ENCODE measurements at regions not wholly inside any gene's neighbourhood (a gene's known extent, or its start where the extent isn't known, plus 50 kb on each side); places are given as distances from the start of the nearest gene placed in this dataset.

DNA sequence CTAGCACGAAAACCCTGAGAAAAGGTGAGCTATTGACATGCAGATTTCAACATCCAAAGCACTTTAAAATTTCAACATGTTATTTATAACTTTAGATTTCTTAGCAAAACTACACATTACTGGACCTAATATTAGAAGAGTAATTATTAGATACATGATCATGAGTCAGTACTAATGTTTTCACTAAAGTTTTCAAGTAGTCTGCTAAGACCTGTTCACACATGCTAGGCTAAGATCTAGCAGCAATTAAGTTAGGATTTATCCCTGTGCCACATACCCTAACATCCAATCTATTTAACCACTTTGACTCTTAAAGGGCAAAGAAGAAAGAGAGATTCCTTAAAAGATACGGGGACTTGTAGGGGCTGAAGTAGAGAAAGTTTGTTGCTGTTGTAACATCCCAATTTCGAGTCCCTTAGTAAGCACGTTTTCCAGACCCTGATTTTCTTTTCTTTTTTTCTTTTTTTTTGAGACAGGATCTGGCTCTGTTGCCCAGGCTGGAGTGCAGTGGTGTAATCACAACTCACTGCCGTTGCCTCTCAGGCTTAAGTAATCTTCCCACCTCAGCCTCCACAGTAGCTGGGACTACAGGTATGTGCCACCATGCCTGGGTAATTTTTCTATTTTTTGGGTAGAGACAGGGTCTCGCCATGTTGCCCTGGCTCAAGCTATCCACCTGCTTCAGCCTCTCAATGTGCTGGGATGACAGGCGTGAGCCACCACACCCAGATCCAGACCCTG, 102.5 kb upstream of the ATF7IP start:
- DNase-seq (ENCODE audit: low spot score), result no peak
- Histone ChIP-seq H3K4me1 (ENCODE audit: control insufficient read depth in 4 of 4, insufficient read depth in 4 of 4, low read length in 3 of 4) (peaks cover 3 to 13% (median 5%) of the 10 kb centered on the region in 4 donors), H3K4me3 (ENCODE audit: low read depth in 1 of 3, low read length in 3 of 3) (no peak overlapping the region), H3K9me3 (ENCODE audit: control insufficient read depth in 4 of 4, low read length in 3 of 4) (no peaks in the 10 kb centered on the region), H3K27ac (ENCODE audit: low read depth in 1 of 2, low read length in 2 of 2) (no peak overlapping the region), H3K9ac (ENCODE audit: low read depth in 1 of 2, low read length in 2 of 2) (no peak overlapping the region), H3K36me3 (ENCODE audit: control insufficient read depth in 4 of 4, insufficient read depth in 3 of 4, low read depth in 1 of 4, low read length in 3 of 4) (no peaks in the 10 kb centered on the region), H3K27me3 (ENCODE audit: control insufficient read depth in 4 of 4, insufficient read depth in 4 of 4, low read length in 3 of 4) (no peaks in the 10 kb centered on the region)
- 83% methylated on average over 7 of the region's 7 CpGs for WGBS
- TF ChIP-seq NR2F2 (IDR thresholded peaks at IDR 0.05), result no peak

- Histone ChIP-seq H3K27me3 (ENCODE audit: control insufficient read depth in 4 of 4, insufficient read depth in 4 of 4, low read length in 3 of 4) (no peaks in the 10 kb centered on the region), H3K9ac (ENCODE audit: low read depth in 1 of 2, low read length in 2 of 2) (no peak overlapping the region), H3K9me3 (ENCODE audit: control insufficient read depth in 4 of 4, low read length in 3 of 4) (no peaks in the 10 kb centered on the region), H3K36me3 (ENCODE audit: control insufficient read depth in 4 of 4, insufficient read depth in 3 of 4, low read depth in 1 of 4, low read length in 3 of 4) (no peaks in the 10 kb centered on the region), H3K4me3 (ENCODE audit: low read depth in 1 of 3, low read length in 3 of 3) (no peak overlapping the region), H3K4me1 (ENCODE audit: control insufficient read depth in 4 of 4, insufficient read depth in 4 of 4, low read length in 3 of 4) (peaks cover 0 to 7% (median 0%) of the 10 kb centered on the region in 4 donors), H3K27ac (ENCODE audit: low read depth in 1 of 2, low read length in 2 of 2) (no peak overlapping the region)
- whole genome bisulfite sequencing, result over 99% methylated on average over 3 of the region's 3 CpGs
- DNase-seq (ENCODE audit: low spot score), result no peak
- no peak for TF ChIP-seq SP1 (IDR thresholded peaks at IDR 0.05)
- no peak for TF ChIP-seq FOXA1 (IDR thresholded peaks at IDR 0.05)
- TF ChIP-seq, protein P1, sequence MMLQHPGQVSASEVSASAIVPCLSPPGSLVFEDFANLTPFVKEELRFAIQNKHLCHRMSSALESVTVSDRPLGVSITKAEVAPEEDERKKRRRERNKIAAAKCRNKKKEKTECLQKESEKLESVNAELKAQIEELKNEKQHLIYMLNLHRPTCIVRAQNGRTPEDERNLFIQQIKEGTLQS (IDR thresholded peaks at IDR 0.05), result no peak
- TF ChIP-seq NR2F2 (IDR thresholded peaks at IDR 0.05), result no peak
- TF ChIP-seq RAD21 (IDR thresholded peaks at IDR 0.05), result no peak
- no peak for TF ChIP-seq EGR1 (IDR thresholded peaks at IDR 0.05; ENCODE audit: low read depth in 2 of 2)
- TF ChIP-seq JUND (IDR thresholded peaks at IDR 0.05), result no peak
- TF ChIP-seq, protein P2, sequence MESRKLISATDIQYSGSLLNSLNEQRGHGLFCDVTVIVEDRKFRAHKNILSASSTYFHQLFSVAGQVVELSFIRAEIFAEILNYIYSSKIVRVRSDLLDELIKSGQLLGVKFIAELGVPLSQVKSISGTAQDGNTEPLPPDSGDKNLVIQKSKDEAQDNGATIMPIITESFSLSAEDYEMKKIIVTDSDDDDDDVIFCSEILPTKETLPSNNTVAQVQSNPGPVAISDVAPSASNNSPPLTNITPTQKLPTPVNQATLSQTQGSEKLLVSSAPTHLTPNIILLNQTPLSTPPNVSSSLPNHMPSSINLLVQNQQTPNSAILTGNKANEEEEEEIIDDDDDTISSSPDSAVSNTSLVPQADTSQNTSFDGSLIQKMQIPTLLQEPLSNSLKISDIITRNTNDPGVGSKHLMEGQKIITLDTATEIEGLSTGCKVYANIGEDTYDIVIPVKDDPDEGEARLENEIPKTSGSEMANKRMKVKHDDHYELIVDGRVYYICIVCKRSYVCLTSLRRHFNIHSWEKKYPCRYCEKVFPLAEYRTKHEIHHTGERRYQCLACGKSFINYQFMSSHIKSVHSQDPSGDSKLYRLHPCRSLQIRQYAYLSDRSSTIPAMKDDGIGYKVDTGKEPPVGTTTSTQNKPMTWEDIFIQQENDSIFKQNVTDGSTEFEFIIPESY (IDR thresholded peaks at IDR 0.05), result no peak
Observed at GRCh38 chr12:14263742-14264141, 101.7 kb upstream of the ATF7IP start.

GRCh38 chr12:14264316-14264715, 101.2 kb upstream of the ATF7IP start:
- 84% methylated on average over 2 of the region's 2 CpGs for WGBS
- Histone ChIP-seq H3K4me3 (ENCODE audit: low read depth in 1 of 3, low read length in 3 of 3) (no peak overlapping the region), H3K27me3 (ENCODE audit: control insufficient read depth in 4 of 4, insufficient read depth in 4 of 4, low read length in 3 of 4) (no peaks in the 10 kb centered on the region), H3K4me1 (ENCODE audit: control insufficient read depth in 4 of 4, insufficient read depth in 4 of 4, low read length in 3 of 4) (peaks cover 0 to 7% (median 0%) of the 10 kb centered on the region in 4 donors), H3K27ac (ENCODE audit: low read depth in 1 of 2, low read length in 2 of 2) (no peak overlapping the region), H3K9me3 (ENCODE audit: control insufficient read depth in 4 of 4, low read length in 3 of 4) (no peaks in the 10 kb centered on the region), H3K9ac (ENCODE audit: low read depth in 1 of 2, low read length in 2 of 2) (no peak overlapping the region), H3K36me3 (ENCODE audit: control insufficient read depth in 4 of 4, insufficient read depth in 3 of 4, low read depth in 1 of 4, low read length in 3 of 4) (no peaks in the 10 kb centered on the region)
- no peak for DNase-seq (ENCODE audit: low spot score)
- TF ChIP-seq REST (IDR thresholded peaks at IDR 0.05), result peak; percentile 82
- TF ChIP-seq, protein P1 (IDR thresholded peaks at IDR 0.05), result no peak

Data from liver (tissue), 7 donors.